OCI-M1 (cell line): ENCODE measurements at regions not wholly inside any gene's neighbourhood (a gene's known extent, or its start where the extent isn't known, plus 50 kb on each side); places are given as distances from the start of the nearest gene placed in this dataset.
A peak's percentile ranks its signal among the peaks of the same experiment; 100 is the strongest.

Experiments used
- DNase-seq: peaks from one replicate; lab custom pipeline; 2025; lab: John Stamatoyannopoulos, UW

GRCh38 chrX:124994404-124994803, 325.3 kb upstream of the TEX13C start:
- DNase-seq: no peak

DNA sequence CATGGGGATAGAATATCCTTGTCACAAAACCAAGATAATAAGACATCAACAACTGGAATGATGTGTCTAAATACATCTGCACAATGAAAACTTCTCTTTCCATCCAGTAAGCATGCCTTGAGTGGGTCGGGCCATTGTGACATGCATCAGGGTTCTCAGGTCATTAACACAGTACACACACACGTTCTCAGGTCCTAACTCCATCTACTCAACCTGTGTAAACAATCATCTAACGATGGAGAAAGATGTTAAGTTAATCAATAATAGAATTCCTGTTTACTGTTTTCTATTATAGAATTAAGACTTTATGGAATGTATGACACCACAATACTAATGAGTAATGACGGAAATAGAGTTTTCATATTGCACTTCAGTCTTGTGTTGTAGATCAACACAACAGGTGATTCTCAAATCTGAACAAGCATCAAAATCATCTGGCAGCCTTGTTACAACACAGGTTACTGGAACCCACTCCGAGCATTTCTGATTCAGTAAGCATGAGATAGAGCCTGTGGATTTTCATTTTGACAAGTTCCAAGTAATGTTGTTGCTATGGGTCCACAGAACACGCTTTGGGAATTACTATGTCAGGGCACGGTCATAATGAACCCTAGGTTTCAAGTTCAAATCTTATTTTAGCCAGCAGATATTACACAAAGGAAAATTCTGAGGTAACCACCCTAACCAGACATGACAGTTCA, 315.8 kb upstream of the TEX13C start:
- DNase-seq: no peak

DNA sequence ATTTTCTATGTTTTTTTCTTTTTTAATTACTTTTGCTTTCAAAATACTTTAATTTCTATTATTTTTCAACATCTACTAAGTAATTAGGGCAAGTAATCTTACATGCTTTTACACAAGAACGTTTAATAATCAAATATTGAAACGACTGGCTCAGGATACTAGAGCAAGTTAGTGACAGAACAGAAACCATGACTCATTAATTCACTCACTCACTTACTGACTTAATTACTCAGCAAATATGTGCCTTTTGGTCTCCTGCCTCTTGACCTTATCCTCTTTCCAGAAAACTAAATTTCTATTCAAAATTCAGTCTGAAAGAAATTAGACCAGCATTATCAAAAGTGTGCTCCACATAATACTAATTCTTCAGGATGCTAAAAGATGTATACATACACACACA, 314.9 kb upstream of the TEX13C start:
- peak; percentile 42 for DNase-seq

GRCh38 chrX:125005863-125006262, 313.8 kb upstream of the TEX13C start:
- DNase-seq: no peak

DNA sequence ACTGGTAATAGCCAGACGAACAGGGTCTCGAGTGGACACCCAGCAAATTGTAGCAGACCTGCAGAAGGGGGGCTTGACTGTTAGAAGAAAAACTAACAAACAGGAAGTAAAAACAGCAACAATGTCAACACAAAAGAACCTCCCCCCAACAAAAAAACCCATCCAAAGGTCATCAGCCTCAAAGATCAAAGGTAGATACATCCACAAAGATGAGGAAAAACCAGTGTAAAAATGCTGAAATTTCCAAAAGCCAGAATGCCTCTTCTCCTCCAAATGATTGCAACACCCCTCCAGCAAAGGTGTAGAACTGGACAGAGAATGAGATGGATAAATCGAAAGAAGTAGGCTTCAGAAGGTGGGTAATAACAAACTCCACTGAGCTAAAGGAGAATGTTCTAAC, 313.0 kb upstream of the TEX13C start:
- DNase-seq: no peak

- DNase-seq: no peak
Measured at GRCh38 chrX:125012585-125012984, 307.1 kb upstream of the TEX13C start.

- no peak for DNase-seq
Measured at GRCh38 chrX:125029131-125029530, 290.5 kb upstream of the TEX13C start.
